ENCODE measurements at regions not wholly inside any gene's neighbourhood (a gene's known extent, or its start where the extent isn't known, plus 50 kb on each side); places are given as distances from the start of the nearest gene placed in this dataset.

DNA sequence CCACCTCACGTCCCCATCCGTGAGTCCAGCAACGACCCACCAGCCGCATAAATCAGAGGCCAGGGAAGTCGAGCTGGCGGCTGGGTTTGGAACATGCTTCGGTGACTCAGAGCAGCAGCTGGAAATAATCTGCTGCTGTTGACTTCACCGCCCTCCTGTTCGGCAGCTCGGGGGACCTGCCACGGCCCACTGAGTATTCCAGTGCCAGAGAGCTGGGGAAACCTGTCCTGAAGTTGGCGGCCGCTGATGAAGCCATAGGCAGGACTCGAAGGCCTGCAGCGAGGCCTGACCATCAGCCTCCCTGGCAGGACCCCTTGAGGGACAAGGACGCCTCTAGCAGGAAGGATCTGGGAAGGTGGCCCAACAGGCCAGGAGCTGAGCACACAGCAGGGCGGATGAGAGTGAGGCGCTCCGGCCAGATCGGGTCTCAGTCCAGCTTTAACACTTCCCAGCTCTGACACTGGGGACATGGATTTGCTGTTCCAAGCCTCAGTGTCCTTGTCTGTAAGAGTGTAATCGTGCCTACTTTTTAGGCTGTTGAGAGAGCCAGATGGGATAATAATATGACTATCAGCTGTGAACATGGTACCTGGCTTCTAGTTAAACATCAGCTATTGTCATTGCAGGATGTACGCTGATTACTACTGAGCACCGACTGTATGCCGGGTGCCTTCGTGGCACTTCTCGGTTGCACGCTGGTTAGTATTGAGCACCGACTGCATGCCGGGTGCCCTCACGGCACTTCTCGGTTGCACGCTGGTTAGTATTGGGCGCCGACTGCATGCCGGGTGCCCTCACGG lies 50.4 kb upstream of the CIBAR2 start:
- H3K4me3 ChIP-seq (ENCODE audit: low read depth, low read length) = no peak overlapping the region
- TF ChIP-seq, protein P1, sequence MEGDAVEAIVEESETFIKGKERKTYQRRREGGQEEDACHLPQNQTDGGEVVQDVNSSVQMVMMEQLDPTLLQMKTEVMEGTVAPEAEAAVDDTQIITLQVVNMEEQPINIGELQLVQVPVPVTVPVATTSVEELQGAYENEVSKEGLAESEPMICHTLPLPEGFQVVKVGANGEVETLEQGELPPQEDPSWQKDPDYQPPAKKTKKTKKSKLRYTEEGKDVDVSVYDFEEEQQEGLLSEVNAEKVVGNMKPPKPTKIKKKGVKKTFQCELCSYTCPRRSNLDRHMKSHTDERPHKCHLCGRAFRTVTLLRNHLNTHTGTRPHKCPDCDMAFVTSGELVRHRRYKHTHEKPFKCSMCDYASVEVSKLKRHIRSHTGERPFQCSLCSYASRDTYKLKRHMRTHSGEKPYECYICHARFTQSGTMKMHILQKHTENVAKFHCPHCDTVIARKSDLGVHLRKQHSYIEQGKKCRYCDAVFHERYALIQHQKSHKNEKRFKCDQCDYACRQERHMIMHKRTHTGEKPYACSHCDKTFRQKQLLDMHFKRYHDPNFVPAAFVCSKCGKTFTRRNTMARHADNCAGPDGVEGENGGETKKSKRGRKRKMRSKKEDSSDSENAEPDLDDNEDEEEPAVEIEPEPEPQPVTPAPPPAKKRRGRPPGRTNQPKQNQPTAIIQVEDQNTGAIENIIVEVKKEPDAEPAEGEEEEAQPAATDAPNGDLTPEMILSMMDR (IDR thresholded peaks at IDR 0.05; ENCODE audit: borderline replicate concordance, insufficient read depth, low read depth, low read length) = no peak

DNA sequence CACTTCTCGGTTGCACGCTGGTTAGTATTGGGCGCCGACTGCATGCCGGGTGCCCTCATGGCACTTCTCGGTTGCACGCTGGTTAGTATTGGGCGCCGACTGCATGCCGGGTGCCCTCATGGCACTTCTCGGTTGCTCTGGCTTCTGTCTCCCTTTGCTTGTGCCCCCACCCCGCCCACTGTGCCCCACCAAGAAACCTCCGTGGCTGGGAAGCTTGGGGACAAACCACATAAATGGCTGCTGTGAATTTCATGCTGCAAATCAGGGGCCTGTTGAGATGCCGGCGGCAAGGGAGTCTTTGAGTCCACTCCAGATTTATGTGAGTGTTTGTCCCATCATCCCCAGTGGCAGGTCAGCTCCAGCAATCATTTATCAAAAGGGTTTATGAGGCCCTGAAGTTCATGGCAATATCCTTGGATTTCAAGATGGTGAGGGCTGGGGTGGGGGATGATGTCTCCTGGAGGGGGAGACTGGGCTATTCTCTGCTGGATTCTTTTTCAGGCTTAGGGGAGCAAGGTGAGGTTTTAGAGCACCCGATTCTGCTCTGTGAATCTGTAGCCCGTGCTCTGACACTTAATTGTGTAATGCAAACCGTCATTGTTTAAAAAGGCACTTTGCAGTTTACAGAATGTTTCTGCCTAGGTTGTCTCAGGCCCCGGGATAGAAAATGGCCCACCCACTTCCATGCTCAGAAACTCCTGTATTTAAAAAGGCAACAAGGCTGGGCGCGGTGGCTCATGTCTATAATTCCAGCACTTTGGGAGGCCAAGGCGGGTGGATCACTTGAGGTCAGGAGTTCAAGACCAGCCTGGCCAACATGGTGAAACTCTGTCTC lies 51.2 kb upstream of the CIBAR2 start:
- H3K4me3 ChIP-seq (ENCODE audit: low read depth, low read length) = no peak overlapping the region
- TF ChIP-seq, protein P1 (IDR thresholded peaks at IDR 0.05; ENCODE audit: borderline replicate concordance, insufficient read depth, low read depth, low read length) = no peak

DNA sequence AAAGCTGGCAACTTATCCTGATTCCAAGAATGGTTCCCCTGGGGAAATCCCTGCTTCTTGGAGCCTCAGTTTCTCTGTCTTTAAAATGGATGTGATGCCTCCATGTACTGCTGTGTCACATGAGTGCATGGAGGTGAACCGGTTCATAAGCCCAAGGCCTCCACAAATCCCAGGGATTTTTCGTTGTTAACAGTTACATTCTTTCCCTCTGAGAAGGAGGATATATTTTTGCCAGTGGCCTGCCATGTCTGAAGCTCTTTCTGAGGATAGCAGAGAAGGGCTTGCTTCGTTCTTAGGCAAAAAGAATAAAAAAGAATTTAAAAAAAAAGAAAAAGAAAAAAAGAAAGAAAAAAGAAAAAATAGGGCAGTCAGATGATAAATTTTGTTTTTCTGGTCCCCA lies 52.2 kb upstream of the CIBAR2 start:
- TF ChIP-seq, protein P1 (IDR thresholded peaks at IDR 0.05; ENCODE audit: borderline replicate concordance, insufficient read depth, low read depth, low read length) = no peak
- H3K4me3 ChIP-seq (ENCODE audit: low read depth, low read length) = no peak overlapping the region

DNA sequence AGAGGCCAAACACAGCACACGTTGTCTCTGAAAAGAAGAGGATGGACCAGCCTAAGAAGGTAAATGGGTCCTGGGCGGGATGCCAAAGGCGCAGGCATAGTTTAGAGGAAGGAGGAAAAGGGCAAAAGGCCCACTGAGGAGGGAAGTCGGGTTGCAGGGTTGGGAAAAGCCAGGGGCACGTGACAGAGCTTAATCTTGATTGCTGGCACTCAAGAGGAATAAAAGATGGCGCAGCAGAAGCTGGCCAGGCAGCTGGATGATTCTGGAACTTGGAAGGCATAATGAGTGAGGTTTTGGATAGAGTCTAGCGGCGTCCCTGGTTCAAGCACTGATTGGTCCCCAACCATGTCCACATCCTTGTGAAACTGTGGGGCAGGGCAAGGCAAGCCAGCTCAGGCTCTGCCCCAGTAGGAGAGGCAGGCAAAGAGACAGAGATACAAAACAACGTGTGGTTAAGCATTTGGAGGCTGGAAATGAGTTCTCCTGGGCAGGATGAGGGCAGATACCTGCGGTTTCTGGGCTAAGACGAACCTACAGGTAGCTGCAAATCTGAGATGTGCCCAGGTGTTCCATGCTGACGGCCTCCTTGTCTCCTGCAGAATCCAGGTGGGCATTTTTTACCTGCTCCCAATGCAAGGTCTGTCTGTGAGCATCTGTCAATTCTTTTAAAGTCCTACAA lies 52.7 kb upstream of the CIBAR2 start:
- H3K4me3 ChIP-seq (ENCODE audit: low read depth, low read length) = no peak overlapping the region
- TF ChIP-seq, protein P1 (IDR thresholded peaks at IDR 0.05; ENCODE audit: borderline replicate concordance, insufficient read depth, low read depth, low read length) = no peak

DNA sequence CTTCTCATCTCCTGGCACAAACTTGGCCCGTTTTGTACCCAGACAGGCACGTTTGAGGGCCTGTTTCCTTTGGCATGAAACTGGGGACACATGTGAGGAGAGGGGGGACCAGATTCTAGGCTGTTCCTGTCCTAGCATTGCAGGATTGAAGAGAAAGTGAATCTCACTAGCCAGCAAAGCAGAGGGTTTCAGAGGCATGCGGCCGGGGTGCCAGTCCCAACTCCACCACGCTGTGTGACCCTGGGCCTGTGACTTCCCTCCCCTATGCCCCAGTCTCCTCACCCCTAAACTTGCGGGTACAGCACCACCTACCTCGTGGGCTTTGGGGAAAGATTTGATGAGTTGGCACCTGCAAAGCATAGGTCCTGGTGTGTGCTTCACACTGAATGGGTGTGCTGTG lies 53.5 kb upstream of the CIBAR2 start:
- TF ChIP-seq, protein P1 (IDR thresholded peaks at IDR 0.05; ENCODE audit: borderline replicate concordance, insufficient read depth, low read depth, low read length) = no peak
- H3K4me3 ChIP-seq (ENCODE audit: low read depth, low read length) = no peak overlapping the region

DNA sequence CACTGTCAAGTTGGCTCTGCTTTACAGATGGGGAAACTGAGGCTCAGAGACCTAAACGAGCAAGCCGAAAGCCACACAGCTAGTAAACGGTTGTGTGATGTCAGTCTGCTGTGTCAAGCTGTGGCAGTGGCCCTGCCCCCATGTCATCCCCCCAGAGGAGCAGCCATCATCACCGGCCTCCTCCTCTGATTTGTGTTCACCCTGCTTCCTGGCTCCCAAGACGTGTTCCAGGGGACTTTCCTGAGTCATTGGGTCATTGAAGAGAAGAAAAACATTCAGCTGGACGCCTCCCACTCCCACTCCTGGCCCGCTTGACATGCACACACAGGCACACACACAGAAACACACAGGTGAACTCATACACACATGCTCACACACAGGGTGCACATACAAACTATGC lies 54.0 kb upstream of the CIBAR2 start:
- TF ChIP-seq, protein P1 (IDR thresholded peaks at IDR 0.05; ENCODE audit: borderline replicate concordance, insufficient read depth, low read depth, low read length) = no peak
- H3K4me3 ChIP-seq (ENCODE audit: low read depth, low read length) = no peak overlapping the region

Measured in GM12875 (cell line).